Nephron (organoid): ENCODE measurements at regions not wholly inside any gene's neighbourhood (a gene's known extent, or its start where the extent isn't known, plus 50 kb on each side); places are given as distances from the start of the nearest gene placed in this dataset.

Experiments
- H3K27ac Mint-ChIP-seq, 3 experiments: 2 replicates each; pipeline ENCODE4 v1.8.0; 2020; ENCODE audit warnings: mixed read lengths in 3 of 3, mild to moderate bottlenecking in 2 of 3, moderate library complexity in 1 of 3
- H3K27me3 Mint-ChIP-seq: 2 replicates; pipeline ENCODE4 v1.8.0; 2021; ENCODE audit warnings: low read depth, mild to moderate bottlenecking, moderate library complexity, mixed read lengths
- H3K36me3 Mint-ChIP-seq: 2 replicates; pipeline ENCODE4 v1.8.0; 2020; ENCODE audit warnings: low read depth, mixed read lengths
- H3K4me1 Mint-ChIP-seq: 2 replicates; pipeline ENCODE4 v1.8.0; 2020; ENCODE audit warnings: mixed read lengths
- H3K4me3 Mint-ChIP-seq, 3 experiments: 2 replicates each; pipeline ENCODE4 v1.8.0; 2020; ENCODE audit warnings: mild to moderate bottlenecking in 3 of 3, mixed read lengths in 3 of 3, moderate library complexity in 2 of 3
- H3K9me3 Mint-ChIP-seq: 2 replicates; pipeline ENCODE4 v1.8.0; 2020; ENCODE audit warnings: mixed read lengths
- TF ChIP-seq, protein P1 (sequence below), 3 experiments: fragments of 200-600 bp; sonication (generic); IDR thresholded peaks; one replicate each; pipeline ENCODE4 v1.5.0; 2021; ENCODE audit warnings: antibody characterized with exemption in 3 of 3; ENCODE audit not compliant: unreplicated experiment in 3 of 3

DNA sequence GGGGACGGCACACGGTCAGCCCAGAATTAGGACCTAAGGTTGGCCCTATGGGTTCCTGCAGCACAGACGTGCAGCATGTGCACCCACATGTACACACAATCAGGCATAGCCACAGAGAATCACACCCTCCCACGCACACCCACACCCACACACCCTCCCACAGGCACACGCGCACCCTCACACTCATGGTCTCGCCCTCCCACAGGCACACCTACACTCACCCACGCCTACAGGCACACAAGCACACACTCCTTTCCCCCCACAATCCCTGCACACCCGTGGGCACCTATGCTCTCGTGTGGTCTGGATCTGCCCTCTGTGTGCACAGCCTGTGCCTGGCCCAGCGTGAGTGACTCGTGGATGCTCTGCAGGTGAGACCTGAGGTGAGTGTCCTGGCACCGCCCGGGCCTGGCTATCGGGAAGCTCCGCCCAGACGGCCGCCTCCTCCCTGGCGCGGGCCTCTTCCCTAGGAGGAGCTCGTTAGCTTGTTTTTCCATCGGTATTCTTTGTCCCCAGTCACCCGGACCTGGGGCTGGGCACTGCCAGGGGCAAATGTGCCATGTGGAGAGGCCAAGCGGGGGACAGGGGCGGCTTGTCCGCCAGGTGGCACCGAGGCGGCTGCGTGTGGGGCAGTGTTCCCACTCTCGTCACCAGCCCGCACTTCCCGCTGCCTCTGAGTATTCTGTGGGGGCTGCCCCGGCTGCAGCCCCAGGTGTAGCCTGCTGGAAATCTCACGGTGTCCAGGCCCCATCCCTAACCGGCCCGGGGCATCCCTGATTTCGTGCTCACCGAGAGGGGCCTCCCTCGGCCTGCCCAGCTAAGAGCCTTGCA is 110.2 kb upstream of the FAM20C start:
- peaks cover 32% of the 10 kb centered on the region for H3K27me3 Mint-ChIP-seq
- peak overlapping the region in 2 of 3 experiments; percentile 10 to 19 for H3K27ac Mint-ChIP-seq
- no peaks in the 10 kb centered on the region for H3K9me3 Mint-ChIP-seq
- TF ChIP-seq, protein P1, sequence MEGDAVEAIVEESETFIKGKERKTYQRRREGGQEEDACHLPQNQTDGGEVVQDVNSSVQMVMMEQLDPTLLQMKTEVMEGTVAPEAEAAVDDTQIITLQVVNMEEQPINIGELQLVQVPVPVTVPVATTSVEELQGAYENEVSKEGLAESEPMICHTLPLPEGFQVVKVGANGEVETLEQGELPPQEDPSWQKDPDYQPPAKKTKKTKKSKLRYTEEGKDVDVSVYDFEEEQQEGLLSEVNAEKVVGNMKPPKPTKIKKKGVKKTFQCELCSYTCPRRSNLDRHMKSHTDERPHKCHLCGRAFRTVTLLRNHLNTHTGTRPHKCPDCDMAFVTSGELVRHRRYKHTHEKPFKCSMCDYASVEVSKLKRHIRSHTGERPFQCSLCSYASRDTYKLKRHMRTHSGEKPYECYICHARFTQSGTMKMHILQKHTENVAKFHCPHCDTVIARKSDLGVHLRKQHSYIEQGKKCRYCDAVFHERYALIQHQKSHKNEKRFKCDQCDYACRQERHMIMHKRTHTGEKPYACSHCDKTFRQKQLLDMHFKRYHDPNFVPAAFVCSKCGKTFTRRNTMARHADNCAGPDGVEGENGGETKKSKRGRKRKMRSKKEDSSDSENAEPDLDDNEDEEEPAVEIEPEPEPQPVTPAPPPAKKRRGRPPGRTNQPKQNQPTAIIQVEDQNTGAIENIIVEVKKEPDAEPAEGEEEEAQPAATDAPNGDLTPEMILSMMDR (IDR thresholded peaks at IDR 0.05; ENCODE audit: unreplicated experiment in 3 of 3), result no peak
- H3K4me1 Mint-ChIP-seq, result peaks cover 42% of the 10 kb centered on the region
- H3K36me3 Mint-ChIP-seq, result no peaks in the 10 kb centered on the region
- H3K4me3 Mint-ChIP-seq, result no peak overlapping the region

DNA sequence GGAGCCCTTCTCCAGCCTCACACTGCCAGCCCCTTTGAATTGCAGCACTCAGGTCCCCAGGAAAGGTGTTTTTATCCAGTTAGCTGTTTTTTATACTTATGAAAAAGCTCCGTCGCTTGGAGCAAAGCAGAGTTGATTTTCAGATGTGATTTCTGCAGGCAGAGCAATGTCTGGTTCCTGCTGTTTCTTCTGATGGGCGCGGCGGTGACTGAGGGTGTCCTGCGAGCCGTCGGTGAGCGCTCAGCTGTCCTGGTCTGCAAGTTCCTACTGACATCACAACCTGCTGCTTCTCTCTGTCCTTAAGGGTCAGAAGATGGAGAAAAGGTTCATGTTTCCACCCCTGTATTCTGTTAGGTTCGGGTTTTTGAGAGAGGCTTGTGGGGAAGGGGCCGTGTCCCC is 109.6 kb upstream of the FAM20C start:
- Mint-ChIP-seq H3K36me3 (no peaks in the 10 kb centered on the region), H3K27ac (peak overlapping the region in 2 of 3 experiments; percentile 13 to 19), H3K4me1 (peaks cover 44% of the 10 kb centered on the region), H3K9me3 (no peaks in the 10 kb centered on the region), H3K27me3 (peaks cover 32% of the 10 kb centered on the region), H3K4me3 (no peak overlapping the region)
- TF ChIP-seq, protein P1 (IDR thresholded peaks at IDR 0.05; ENCODE audit: unreplicated experiment in 3 of 3), result no peak

DNA sequence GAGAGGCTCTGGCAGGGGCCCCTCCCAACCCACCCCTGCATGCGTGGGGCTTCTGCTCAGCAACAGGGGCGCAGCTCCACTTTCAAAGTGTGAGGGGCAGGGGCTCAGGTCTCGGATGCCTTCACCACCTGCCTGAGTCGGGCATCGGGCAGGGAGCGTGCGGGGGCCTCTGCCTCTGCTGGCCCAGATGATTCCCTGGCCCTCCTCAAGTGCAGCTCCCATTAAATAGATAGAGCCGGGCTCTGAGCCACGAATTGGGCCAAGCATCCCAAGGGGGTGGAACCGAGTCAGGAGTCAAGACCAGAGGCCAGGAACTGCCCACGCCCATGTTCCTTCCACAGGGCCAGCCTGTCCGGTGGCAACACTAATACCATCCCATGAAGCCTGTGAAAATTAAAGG is 108.9 kb upstream of the FAM20C start:
- Mint-ChIP-seq H3K36me3 (no peaks in the 10 kb centered on the region), H3K9me3 (no peaks in the 10 kb centered on the region)

DNA sequence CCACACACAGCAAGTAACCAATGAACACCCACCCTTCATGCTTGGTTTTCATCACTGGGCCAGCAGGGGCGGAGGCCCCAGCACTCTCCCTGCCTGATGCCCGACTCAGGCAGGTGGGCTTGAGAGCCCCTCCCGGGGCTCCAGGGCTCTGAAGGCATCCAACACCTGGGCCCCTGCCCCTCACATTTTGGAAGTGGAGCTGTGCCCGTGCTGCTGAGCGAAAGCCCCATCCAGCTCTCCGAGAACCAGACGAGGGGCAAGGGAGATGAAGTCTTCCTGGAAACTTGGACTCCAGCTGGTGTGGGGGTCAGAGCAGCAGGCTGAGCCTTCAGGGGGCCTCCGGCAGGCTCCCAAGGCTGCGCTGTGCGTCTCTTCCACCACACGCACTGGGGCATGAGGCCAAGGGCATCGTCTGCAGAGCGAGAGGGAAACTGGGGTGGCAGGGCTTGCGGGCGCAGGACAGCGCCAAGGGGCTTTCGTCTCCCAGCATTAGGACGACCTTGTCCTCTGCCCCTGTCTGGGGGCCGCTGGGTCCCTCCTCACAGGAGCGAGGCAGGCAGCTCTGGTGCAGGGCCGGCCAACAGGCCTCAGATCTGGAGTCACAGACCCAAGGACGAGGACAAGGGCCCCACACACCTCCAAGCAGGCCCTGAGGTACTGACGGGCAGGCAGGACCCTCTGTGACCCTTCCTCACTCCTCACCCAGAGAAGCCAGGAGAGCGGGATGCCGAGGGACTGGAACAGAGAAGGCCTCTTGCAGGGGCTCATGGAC is 108.3 kb upstream of the FAM20C start:
- no peak overlapping the region for H3K4me3 Mint-ChIP-seq

More for the DNA sequence above, 108.9 kb upstream of the FAM20C start:
- Mint-ChIP-seq H3K4me1 (peaks cover 44% of the 10 kb centered on the region), H3K27ac (peak overlapping the region in 1 of 3 experiments; percentile 13), H3K27me3 (peaks cover 32% of the 10 kb centered on the region), H3K4me3 (no peak overlapping the region)
- TF ChIP-seq, protein P1 (IDR thresholded peaks at IDR 0.05; ENCODE audit: unreplicated experiment in 3 of 3), result no peak

DNA sequence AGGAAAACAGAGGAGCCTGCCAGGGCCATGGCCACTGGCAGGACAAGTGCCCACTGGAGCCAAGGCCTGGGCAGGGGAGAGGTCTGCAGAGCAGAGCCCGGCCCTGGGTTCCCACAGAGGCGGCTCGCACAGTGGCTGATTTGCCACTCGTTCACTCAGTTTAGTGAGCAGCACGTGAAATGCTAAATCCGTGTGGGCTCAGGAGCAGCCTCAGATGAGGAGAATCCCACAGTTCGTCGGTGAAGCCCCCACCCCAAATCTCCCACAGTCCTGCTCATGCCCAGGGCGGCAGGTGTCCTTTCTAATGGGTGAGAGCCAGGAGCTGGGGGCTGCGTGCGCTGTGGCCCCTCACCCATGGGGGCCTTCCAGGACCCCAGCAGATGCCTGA is 107.7 kb upstream of the FAM20C start:
- Mint-ChIP-seq H3K9me3 (no peaks in the 10 kb centered on the region), H3K4me3 (no peak overlapping the region), H3K27ac (peak overlapping the region in 1 of 3 experiments; percentile 44), H3K36me3 (no peaks in the 10 kb centered on the region), H3K27me3 (peaks cover 25% of the 10 kb centered on the region), H3K4me1 (peaks cover 48% of the 10 kb centered on the region)
- TF ChIP-seq, protein P1 (IDR thresholded peaks at IDR 0.05; ENCODE audit: unreplicated experiment in 3 of 3), result no peak

More for the DNA sequence above, 108.3 kb upstream of the FAM20C start:
- TF ChIP-seq, protein P1 (IDR thresholded peaks at IDR 0.05; ENCODE audit: unreplicated experiment in 3 of 3), result no peak
- Mint-ChIP-seq H3K4me1 (peaks cover 48% of the 10 kb centered on the region), H3K36me3 (no peaks in the 10 kb centered on the region), H3K27me3 (peaks cover 30% of the 10 kb centered on the region), H3K9me3 (no peaks in the 10 kb centered on the region), H3K27ac (no peak overlapping the region)
